GM12891 (cell line): ENCODE measurements at regions not wholly inside any gene's neighbourhood (a gene's known extent, or its start where the extent isn't known, plus 50 kb on each side); places are given as distances from the start of the nearest gene placed in this dataset.

Source experiments
- POLR2A ChIP-seq: IDR thresholded peaks from 2 replicates; pipeline ENCODE4 v1.6.1; 2011; ENCODE audit warnings: low read depth, low read length, control low read depth
- POLR2AphosphoS5 ChIP-seq: IDR thresholded peaks from 2 replicates; pipeline ENCODE4 v1.6.1; 2011; ENCODE audit warnings: low read depth, low read length, control low read depth
- POU2F2 ChIP-seq: IDR thresholded peaks from 2 replicates; pipeline ENCODE4 v1.6.1; 2011; ENCODE audit warnings: low read depth, mild to moderate bottlenecking, control low read depth, low read length, moderate library complexity
- SPI1 ChIP-seq: IDR thresholded peaks from 2 replicates; pipeline ENCODE4 v1.6.1; 2011; ENCODE audit warnings: low read depth, low read length, control low read depth
- TAF1 ChIP-seq: IDR thresholded peaks from 2 replicates; pipeline ENCODE4 v1.6.1; 2011; ENCODE audit warnings: low read depth, low read length, control low read depth

GRCh38 chr18:77344786-77345500, 95.3 kb downstream of the GALR1 start:
- no peak for TF ChIP-seq POLR2A
- TF ChIP-seq TAF1 = no peak
- no peak for TF ChIP-seq POLR2AphosphoS5
- no peak for TF ChIP-seq POU2F2
- no peak for TF ChIP-seq SPI1
